Activated CD4-positive, CD25-positive, alpha-beta regulatory T cell treated with anti-CD3 and anti-CD28 coated beads, Interleukin-2, amount 50 U/mL, for 16 hours (primary cell): ENCODE measurements at regions not wholly inside any gene's neighbourhood (a gene's known extent, or its start where the extent isn't known, plus 50 kb on each side); places are given as distances from the start of the nearest gene placed in this dataset.
"Not testable (repeated sequence)": the region's sequence is repeated elsewhere in the genome, so short reads cannot be mapped to it uniquely, and the experiment has no call there.

ENCODE experiments used
- DNase-seq: peaks from one replicate; pipeline ENCODE4 v3.0.0-alpha.2; 2020; ENCODE audit warnings: low read depth, low spot score

DNA sequence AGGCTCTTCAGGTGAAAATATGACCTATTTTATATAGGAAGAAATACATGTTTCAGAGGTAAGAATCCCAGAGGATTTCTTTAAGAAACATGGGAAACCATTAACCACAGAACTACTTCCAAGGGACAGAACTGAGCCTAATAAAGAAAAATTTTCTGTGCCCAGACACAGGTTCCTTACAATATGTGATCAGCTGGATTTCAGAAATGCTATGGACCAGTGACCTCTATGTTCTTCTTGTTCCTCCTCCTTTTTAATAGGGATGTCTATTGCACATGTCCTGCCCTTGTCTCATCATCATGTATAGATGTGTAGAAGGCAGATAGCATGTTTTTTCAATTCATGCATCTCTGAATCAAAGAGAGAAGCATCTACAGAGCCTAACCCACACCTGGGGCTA, 836.6 kb downstream of the RNF144A start:
- DNase-seq = no peak

DNA sequence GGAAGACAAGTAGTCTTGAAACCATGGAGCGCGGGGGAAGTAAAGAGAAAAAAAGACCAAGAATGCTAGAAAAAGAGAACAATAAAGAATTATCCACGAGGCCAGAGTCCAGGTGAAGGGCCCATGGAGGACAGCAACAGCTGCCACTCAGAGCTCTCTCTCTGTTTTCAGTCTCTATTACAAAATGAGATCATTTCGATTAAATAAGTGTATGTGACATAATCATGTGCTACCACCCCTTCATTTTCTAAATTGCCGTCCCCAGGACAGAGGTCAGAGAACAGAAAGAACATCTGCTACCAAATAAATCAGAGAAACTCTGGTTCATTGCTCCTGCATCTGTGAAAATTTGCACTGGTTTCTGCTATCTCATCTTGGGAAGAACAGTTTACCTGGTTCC, 838.7 kb downstream of the RNF144A start:
- no peak for DNase-seq

DNA sequence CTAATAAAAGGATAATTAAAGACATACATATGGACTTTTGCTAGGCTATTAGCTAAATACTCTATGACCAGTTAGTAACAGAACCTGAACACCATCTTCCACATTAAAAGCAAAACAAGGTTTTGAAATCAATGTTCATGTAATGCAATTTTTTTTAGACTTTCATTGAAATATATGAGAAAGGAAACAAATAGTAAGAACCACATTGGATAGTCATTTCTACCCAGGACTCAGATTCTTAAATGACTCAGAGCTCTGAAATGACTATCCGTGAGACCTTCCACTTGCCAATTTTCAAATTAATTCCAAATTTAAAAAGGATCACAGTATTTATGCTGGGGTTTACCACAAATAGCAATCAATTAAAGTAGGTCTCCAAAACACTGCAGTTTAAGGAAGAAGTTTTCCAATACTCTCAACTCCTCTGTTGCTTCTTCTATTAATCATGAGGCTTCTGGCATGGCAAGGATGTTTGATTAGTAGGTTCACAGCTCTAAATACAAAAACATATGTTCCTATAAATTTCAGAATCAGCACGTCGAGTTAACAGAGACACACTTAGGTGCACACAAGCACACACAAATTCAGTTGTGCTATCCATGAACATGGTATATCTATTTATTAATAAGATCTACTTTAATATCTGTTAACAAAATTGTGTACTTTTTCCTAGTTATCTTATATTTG, 841.0 kb downstream of the RNF144A start:
- DNase-seq = no peak

DNA sequence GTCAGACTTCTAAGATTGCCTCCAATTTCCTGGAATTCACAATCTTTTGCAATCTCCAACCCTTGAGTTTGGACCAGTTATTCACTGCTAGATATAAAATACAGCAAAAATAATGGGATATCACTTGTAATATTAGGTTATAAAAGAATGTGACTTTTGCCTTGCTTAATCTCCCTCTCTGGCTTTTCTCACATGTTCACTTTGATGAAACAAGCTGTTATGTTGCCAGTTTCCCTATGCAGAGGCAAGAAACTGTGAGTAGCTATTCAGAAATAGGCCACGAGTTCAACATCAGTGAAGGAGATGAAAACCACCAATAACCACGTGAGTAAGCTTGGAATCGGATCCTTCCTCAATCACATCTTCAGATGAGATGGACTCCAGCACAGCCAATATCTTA, 842.7 kb downstream of the RNF144A start:
- DNase-seq = no peak

DNA sequence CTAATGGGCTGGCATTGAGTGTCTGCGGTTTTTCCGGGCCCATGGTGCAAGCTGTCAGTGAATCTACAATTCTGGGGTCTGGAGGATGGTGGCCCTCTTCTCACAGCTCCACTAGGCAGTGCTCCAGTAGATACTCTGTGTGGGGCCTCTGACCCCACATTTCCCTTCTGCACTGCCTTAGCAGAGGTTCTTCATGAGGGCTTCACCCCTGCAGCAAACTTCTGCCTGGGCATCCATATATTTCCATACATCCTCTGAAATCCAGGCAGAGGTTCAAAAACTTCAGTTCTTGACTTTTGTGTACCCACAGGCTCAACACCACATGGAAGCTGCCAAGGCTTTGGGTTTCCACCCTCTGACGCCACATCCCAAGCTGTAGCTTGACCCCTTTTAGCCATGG, 846.2 kb downstream of the RNF144A start:
- DNase-seq = not testable (repeated sequence)

DNA sequence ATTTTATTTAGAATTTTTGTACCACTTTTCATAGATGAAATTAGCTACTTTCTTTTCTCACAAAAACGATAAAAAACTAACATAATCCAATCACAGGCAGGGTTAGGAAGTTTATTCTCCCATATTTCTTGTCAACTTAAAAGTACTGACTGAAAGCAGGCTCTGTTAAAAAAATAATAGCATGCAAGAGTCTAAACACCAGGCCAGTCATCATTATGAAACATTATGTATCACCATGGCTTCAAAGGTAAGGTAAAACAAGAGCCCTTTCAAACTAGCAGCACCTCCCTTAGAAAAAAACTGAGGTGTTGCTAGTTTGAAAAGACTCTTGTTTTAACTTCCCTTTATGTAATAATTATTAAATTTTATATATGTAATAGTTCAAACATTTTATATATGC, 848.0 kb downstream of the RNF144A start:
- no peak for DNase-seq

DNA sequence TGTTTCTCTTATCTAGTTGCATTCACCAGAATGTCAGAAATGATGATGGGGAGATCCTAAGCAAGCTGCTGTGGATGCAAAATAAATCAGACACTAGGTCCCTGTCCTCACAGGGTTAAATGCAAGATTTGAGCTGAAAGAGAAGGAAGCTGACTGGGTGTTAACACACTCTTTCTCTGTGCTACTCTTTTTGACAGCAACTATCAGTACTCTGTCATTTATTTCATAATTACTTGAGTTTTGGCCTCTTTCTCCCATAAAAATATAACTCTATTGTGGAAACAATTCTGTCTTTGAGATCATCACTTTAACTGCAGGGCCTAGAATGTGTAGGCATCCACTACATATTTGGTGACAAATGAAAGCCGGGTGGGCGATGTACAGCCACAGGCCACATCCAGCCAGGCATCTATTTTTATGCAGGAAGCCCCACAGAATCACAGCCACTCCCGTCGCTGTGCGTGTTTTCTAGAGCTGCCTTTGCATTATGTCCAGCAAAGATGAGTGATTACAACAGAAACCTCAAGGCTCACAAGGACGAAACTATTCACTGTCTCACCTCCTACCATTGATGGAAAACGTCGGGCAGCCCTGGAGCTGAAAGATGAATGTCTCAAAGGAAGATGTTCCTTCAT, 849.0 kb downstream of the RNF144A start:
- DNase-seq = no peak

DNA sequence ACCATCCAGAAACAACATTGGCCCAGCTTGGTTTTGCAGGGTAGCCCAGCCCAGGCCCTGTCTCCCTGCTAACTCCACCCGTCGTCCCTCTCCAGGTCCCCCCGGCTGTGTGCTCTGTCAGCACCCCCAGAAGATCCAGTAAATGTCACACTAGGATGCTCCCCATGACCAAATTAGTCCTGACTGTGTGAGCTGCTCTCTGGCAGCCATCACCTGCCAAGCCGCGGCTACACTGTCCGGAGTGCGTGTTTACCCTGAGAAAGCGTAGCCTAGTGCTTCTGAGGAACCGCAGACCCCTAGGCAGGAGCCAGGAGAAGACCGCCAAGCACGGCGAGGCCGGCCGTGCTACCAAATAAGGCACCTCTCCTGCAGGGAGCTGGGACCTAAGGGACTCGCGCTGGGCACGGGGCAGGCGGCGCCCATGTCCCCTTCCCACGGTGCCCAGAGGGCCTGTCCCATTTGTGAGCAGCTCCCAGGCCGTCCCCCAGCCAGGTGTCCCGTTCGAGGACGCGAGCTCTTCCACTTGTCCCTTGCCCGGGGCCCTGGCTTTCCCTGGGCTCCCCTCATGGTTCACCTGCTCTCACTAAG, 849.9 kb downstream of the RNF144A start:
- no peak for DNase-seq

DNA sequence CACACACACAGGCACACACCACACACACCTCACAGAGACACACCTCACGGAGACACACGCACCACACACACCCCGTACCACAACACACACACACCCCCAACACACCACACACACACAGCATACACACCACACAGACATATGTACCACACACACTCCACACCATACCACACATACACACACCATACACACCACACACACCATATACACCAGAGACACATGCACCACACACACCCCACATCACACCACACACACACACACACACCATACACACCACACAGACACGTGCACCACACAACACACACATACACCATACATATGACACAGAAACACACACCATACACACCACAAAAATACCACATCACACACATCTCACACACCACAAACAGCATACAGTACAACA, 850.7 kb downstream of the RNF144A start:
- no peak for DNase-seq

DNA sequence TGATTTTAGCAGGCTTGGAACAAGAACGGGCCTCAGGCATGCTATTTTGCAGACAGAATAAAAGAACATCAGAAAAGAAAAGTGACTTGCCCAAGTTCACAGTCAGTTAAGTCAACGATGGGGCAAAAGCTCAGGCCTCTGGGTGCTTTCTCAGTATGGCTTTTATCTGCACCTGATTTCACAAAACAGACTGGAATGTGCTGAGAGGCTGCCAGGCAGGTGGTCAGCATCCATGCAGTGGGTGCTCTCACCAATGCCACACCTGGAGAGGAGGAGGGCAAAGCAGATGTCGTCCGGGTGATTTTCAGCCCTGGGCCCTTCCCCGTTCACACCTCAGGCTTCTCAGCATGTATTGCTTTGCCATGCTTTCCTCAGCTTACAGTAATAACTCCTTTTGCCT, 854.6 kb downstream of the RNF144A start:
- DNase-seq = no peak

DNA sequence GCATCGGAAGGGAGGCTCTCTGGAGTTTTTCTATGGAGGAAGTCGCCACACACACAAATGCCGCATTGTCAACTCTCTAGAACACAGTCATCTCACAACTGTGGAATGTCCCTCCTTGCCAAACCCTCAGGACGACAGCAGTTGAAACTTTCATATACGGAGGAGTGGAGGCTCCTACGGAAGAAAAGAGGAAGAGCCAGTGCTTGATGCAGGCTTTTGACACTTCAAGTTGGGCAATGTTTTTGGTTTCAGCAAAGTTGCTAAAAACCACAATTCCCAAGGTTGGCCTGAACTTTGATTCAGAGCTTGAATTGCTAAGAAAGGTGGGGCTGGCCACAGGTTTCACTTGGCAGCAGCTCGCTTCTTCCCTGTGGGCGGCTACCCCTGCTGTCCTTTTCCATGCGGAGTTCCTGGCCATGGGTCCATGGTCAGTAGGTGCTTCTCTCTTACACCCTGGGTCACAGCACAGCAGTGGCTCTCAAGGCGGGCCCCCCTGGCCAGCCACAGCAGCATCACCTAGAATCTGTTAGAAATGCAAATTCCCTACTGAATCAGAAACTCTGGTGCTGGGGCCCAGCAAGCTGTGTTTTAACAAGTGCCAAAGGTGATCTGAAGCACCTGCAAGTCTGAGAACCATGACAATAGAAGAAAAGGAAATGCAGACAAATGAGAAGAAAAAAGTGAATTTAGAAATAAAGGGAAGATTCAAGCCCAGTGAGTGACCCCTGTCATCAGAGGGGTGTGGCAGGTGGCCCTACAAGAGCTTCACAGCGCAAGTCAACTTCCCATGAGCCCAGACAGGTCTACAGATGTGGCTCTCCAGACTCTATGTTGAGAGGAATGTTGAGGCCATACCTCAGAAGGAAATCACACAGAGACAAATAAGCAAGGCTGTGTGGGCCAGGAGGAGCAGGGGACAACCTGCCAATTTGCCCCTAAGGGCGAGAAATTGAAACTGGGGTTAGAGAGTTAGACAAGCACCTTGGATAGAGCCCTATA, 856.4 kb downstream of the RNF144A start:
- DNase-seq = no peak

DNA sequence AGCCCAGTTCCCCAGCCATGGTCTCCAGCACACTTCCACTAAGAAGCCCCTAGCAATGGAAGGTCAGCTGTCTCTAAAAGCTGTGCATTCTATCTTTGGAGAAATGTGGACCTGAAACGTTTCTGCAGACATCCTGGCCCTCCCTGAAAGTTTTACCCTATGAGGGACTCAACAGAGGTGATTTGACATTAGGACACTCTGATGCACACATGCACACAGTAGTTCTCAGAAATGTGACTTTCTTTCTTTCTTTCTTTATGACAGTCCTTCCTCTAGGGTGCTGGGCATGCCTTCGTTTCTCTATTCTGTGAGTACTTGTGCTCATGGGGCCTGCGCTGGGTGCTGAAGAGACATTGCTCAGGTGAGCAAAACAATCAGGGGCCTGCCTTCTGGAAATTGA, 857.3 kb downstream of the RNF144A start:
- no peak for DNase-seq

DNA sequence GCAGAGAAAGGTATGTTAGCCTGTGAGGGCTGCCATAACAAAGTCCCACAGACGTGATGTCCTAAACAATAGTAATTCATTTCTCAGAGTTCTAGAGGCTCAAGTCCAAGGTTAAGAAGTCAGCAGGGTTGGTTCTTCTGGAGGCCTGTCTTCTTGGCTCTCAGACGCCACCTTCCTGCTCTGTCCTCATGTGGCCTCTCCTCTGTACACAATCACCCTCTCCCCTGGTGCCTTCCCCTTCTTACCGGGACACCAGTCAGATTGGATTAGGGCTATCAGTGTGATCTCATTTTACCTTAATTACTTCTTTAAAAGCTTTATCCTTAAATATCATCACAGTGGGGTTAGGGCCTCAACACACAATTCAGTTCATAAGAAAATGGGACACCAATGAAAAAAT, 860.5 kb downstream of the RNF144A start:
- DNase-seq = no peak

DNA sequence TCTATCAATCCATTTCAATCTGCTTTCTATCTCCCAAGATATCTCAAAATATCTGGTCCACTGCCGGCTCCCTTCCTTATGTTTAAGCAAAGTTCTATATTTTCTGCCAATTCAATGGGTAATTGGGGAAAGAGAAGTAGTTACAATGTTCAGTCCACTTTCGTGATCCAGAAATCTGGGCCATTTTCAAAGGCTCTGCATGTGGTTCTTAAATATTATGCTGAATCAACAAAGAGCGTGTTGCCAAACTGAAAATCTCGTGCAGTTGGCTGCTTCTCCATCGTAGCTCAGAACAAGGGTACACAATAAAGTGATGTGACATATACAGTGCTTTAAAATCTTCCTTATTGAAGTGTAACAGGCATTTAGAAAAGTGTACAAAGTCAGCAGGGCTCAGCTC, 863.1 kb downstream of the RNF144A start:
- DNase-seq = no peak

DNA sequence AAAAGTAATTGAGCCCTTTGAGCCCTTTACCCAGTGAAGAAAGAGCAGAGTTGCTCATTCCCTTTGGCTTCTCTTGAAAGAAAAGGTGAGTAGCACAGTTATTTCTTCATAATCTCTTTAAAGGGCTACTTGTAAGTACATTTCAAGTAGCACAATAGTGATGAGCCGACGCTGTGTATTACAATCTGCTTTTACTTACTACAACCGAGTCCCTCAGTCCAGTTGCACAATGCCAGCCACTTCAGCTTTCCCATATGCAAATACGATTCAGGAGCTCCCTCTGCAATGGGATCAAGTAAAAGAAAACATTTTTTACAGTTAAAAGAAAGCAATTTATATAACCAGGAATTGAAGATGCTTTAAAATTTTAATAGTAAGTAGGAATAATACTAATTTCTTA, 868.5 kb downstream of the RNF144A start:
- DNase-seq = no peak

DNA sequence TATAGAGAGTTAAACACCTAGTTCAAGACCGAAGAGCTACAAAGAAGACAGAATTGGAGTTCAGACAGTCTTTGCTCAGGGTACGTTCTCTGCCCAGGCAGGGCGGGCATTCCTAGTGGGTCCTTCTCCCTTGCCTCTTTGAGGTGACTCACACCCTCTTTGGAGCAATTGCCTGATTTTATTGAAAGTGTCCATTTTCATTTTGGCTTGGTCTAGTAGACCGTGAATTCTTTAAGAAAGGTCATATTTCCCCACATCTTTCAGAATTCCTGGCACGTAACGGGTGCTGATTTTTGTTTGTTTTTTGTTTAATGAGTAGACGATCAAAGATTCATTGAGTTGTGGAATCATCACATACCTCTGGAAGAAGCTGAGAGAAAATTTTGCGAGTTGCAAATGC, 871.5 kb downstream of the RNF144A start:
- no peak for DNase-seq

DNA sequence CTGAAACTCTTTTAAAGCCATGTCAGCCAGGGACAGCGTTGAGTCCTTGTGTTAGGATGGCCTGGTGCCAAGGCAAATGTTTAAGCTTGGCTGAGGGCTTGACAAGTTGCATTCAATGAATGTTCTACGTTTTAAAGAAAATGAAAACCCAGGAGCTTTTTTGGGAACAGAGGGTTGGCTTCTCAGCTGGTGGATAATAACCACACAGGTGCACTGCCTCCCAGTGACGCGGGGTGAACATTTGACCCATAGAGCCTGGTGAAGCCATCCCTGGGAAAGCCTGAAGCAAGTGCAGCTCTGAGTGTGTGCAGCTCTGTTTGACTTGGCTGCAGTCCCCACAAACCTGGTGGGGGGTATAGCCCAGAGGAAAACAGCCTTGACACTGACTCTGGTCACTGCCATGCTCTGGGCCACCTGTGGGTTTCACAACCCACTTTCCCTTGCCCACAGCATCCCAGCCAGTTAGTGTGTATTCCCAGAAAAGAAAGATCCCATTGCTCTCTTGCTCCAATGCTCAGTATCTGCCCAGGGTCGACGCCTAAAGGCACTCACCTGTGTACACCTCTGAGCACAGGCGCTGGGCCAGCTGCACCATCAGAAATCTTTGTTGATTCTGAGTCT, 874.9 kb downstream of the RNF144A start:
- no peak for DNase-seq

DNA sequence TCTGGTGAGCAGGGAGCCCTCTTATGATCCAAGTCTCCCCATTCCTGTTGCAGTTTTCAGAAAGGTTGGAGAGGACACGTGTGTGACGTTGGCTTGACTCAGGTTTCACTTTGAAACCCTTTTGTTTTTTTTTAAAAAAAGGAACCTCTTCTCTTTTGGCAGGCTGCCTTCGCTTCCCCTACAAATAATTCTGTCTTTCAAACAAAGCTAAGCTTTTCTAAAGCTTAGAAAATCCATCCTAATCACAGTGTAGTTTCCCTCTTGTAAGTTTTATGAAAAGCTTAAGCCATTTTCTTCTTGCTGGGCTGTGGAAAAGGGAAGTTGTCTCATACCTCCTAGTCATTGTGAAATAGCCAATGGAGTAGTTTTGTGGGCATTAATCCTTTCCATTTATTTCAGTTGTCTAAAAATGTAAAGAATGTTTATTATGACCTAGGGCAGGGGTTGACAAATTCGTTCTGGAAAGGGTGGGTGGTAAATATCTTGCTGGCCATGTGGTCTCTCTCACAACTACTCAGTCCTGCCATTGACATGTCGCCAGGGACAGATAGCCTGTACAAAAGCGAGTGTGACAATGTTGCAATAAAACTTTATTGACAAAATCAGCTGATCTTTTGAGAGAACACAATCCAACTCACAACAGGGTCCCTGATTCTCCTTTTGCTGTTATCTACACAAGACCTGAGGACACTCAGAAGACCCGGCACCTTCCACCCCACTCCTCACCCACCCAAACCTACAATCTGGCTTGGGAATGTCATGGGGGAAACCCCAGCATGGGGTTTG, 878.8 kb downstream of the RNF144A start:
- DNase-seq = no peak

DNA sequence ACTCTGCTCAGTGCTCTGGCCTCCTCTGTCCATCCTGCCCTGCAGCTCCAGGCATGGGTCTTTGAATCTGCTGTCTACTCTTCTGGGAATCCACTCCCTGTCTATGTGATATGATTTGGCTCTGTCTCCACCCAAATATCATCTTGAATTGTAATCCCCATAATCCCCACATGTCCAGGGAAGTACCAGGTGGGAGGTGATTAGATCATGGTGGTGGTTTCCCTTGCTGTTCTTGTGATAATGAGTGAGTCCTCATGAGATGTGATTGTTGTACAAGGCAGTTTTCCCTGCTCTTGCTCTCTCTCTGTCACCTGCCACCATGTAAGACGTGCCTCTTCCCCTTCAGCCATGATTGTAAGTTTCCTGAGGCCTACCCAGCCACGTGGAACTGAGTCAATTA, 881.8 kb upstream of the ID2 start:
- no peak for DNase-seq

DNA sequence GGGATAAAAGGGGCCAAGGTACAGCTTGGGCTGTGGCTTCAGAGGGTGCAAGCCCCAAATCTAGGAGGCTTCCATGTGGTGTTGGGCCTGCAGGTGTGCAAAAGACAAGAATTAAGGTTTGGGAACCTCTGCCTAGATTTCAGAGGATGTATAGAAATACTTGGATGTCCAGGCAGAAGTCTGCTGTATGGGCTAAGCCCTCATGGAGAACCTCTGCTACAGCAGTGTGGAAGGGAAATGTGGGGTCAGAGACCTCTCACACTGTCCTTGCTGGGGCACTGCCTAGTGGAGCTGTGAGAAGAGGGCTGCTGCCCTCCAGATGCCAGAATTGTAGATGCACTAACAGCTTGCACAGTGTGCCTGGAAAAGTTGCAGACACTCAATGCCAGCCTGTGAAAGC, 880.6 kb upstream of the ID2 start:
- DNase-seq = no peak

DNA sequence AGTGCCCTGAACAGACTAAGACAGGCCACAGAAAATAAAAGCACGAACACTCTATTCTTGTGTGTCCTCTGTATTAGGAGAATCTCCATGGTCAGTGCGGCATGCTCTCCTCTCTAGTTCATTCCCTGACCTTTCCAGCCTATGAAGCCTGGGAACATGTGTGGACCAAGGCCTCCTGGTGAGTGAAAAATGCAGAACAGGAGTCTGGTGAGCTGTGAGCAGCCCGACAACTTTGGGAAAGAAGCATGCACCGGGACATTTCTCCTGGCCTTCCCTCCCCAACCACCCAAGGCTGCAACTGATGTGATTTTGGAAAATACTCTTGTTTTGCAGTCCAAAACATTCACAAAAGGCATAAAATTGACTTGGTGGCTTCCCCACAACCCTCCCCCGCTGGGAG, 878.3 kb upstream of the ID2 start:
- no peak for DNase-seq
